IPS-NIHi11 (cell line): ENCODE measurements at regions not wholly inside any gene's neighbourhood (a gene's known extent, or its start where the extent isn't known, plus 50 kb on each side); places are given as distances from the start of the nearest gene placed in this dataset.

Experiments used
- DNase-seq: peaks from one replicate; pipeline ENCODE4 v3.0.0; 2012; ENCODE audit warnings: mixed read lengths, low spot score

- DNase-seq = no peak
These were observed 235.0 kb downstream of the GLRX3 start for GRCh38 chr10:130371156-130371555.

DNA sequence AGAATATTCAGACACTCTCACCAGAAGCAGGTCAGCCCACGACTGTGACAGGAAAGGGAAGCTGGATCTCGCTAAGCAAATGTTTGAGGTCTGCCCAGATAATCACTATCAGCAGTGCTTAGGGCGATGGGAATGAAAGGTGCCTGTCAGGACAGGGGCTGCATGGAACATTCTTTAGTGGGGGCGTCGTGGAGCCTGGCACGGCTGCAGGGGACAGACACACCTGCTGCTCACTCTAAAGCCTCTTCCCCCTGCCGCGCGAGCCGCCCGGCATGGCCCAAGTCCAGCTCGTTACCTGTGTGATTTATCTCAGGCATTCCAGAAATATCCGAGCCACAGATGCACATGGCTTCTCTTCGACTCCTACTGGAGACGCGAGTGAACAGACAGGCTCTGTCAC lies 235.5 kb downstream of the GLRX3 start:
- DNase-seq = no peak

DNA sequence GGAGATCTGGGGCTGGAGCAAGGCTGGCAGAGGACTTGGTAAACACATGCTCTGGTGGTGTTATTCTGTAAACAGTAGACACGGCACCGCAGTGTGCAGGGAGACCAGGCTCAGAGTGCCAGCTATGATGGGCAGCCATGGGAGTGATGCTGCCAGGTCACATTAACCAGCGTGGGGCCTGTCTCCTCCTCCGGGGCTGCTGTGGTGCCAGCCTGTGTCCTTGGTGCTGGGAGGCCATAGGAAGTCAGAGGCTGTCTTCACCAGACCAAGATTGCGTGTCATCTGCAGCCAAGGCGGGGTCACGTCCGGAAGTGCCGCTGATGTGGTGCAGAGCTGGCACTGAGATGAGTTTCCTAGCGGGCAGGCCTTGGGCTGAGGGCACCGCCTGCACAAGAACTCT lies 236.0 kb downstream of the GLRX3 start:
- no peak for DNase-seq

DNA sequence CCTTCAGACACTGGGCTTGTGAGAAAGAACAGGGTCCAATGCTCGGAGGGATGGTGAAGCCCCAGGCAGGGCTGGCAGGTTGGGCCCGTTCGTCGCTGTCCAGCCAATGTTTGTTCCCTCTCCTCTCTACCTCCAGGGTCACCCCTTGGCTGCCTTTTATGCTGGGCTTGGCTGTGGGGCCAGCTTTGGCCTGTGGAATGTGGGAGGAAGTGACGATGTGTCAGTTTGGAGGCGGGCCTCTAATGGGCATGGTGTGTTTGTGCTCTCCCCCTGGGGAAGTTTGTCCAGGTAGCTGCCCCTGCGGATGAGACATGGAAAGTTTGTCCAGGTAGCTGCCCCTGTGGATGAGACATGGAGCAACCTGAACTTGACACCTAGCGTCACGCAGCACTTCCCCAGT lies 236.7 kb downstream of the GLRX3 start:
- no peak for DNase-seq

- DNase-seq = no peak
These were observed 241.9 kb downstream of the GLRX3 start for GRCh38 chr10:130377986-130378540.

DNA sequence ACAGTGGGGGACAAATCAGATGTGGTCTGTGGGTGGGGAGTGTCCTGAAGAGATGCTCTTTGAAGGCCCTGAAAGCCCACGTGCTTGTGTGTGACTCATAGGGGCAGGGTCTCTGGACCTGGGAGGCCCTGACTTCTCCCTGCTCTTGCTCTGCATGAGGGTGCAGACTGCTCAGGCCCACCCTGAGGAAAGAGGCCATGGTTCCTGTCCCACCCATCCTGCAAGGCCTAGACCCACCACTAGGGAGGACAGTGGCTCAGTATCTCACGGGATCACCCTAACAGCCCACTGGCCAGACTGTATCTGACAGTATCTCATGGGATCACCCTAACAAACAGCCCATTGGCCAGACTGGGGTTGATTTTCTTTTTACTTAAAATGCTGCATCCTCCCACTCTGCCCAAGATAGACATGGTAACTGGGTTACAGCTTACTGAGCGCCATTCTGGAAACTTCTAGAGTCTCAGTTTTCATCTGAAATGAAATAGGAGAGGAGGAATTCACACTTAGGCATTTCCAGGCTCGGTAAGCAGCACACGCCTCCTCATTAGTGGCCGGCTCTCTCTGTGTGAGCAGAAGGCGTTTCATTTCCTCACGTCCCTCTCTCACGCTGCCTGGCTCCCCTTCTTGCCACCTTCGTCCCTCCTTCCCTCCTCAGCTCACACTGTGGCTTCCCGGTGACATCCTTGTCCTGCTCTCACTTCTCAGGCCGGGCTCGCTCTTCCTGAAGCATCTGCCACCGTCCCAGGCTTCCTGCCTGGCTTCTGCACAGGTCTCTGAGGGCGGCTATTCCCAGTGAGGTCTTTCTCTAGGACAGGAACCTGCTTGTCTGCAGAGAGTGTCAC lies 242.6 kb downstream of the GLRX3 start:
- peak; percentile 65 for DNase-seq

GRCh38 chr10:130380056-130380455 lies 243.9 kb downstream of the GLRX3 start:
- no peak for DNase-seq

- no peak for DNase-seq
These were observed 245.8 kb downstream of the GLRX3 start for GRCh38 chr10:130382031-130382430.

DNA sequence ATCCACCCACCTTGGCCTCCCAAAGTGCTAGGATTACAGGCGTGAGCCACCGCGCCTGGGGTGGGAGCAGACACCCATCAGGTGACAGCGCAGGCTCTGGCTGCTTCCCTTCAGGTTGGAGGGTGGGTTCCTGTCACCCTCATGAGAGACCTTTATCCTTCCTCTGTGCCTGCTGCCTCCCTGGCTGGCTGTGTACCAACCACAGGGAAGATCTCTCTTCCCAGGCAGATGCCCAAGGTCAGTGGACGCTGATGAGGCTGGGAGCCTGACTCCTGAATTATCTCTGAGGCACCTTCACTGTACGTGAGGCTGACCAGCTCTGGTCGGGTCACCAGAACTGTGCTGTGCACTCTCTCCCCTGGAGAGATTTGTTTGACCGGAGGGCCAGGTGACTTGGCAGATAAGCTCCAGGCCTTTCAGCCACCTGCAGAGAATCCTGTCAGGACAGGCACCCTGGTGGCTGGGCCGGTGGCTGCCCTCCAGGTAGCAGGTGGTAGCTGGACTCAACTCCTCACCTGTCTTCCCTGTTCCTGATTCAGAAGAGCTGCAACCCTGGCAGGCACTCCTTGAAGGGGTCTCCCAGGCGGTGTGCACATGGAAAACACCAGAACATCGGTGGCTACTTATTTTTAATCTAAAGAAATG lies 251.9 kb downstream of the GLRX3 start:
- no peak for DNase-seq

DNA sequence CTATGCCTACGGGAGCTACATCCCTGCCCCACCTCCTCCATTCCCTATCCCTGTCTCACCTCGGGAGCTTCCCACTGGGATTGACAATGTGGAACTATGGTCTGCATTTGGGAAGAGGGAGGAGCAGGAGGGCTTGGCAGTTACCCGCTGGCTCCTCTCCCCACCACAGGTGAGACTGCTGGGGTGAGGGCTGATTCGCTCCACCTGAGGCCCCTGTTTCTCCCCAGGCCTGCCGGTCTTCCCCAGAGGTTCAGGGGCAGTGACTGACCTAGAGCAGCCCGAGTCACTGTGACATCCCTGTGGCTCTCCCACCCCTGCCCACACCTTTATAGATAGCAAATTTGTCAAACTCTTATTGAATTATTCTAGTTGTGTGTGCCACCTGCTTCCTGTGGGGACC lies 252.6 kb downstream of the GLRX3 start:
- DNase-seq = no peak

GRCh38 chr10:130389906-130390305 lies 253.7 kb downstream of the GLRX3 start:
- DNase-seq = no peak

- DNase-seq = no peak
These were observed 255.8 kb downstream of the GLRX3 start for GRCh38 chr10:130392031-130392430.

GRCh38 chr10:130393342-130393741 lies 257.2 kb downstream of the GLRX3 start:
- no peak for DNase-seq

GRCh38 chr10:130394832-130395231 lies 258.6 kb downstream of the GLRX3 start:
- no peak for DNase-seq

DNA sequence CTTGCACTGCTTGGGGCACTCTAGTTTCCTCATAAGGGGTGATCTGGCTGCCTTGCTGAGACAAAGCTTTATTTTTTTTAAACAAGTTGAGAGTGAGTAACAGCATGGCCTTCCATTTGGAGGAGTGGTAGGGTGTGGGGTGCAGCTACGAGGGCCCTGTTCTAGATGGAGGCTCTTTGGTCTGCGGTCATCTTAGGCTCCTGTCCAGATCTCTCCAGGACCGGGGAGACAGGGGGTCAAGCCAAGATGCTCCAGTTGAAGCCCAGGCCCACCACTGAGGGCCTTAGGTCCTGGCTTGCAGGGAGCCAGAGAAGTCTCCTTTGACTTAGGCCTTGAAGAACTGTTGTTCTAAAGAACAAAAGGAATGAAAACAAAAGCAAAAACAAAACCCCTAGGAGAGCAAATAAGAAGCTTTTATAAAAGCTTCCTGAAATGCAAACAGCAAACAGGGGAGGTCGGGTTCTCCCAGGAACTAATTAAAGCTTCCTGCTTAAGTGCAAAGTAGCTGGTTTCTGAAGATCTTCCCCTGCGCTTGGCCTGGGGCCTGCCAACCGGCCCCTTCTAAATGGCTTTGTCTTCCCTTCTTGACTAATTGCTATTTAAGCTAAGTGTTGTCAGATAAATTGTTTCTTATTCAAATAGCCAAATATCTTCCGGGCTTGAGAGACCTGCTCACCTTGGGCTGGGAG lies 259.2 kb downstream of the GLRX3 start:
- no peak for DNase-seq

- DNase-seq = no peak
These were observed 259.9 kb downstream of the GLRX3 start for GRCh38 chr10:130396044-130396443.

GRCh38 chr10:130398090-130398994 lies 262.2 kb downstream of the GLRX3 start:
- no peak for DNase-seq

DNA sequence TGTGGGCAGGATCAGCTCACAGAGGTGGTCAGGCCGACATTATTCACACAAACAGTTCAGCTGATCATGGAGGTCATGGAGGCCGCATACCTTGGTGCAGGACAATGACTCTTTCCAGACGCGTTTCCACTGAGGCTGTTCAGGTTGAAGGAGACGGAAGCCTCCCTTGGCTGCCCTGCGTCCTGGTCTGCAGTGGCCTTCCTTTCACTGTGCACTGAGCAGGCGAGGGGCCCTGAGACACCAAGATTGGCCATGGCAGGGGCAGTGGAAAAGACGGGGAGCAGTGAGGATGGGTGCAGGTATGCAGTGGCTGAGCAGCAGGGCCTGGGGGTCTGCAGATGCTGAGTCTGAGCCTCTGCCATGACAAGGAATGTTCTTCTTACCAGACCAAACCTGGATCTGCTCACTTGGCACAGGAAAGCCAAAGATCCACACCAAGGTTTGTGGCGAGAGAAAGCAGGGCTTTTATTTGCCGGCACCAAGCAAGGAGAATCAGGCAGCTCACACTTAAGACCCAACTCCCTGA lies 263.3 kb downstream of the GLRX3 start:
- DNase-seq = no peak

DNA sequence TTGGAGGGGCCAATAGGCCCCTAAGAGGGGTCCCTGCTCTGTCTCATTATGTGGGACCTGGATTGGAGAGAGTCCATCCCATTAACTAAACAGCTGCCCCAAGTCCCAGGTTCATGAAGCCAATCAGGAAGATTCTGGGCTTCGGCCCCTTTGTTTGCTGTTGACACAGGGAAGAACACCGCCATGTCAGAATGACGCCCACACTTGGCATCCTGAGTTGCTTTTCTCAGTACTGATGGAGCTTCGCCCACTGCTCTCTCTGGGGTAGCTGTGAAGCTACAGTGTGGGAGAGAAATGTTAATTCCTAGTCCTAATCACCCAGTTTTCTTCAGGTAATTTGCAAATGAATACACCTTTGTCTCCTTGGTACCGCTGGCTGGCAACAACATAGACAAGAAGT lies 264.7 kb downstream of the GLRX3 start:
- peak; percentile 44 for DNase-seq

GRCh38 chr10:130401860-130402765 lies 265.9 kb downstream of the GLRX3 start:
- no peak for DNase-seq
